Liver (tissue), 3 donors: ENCODE measurements at regions not wholly inside any gene's neighbourhood (a gene's known extent, or its start where the extent isn't known, plus 50 kb on each side); places are given as distances from the start of the nearest gene placed in this dataset.

Experiments
- CTCF ChIP-seq: fragments of 150-350 bp; IDR thresholded peaks from 2 replicates; pipeline ENCODE4 v1.5.1; 2017; ENCODE audit warnings: improper control_type of control experiment, low read depth, low read length; ENCODE audit not compliant: missing input control
- GABPA ChIP-seq, 2 donors: IDR thresholded peaks in 1 of 2; conservative IDR thresholded peaks in 1 of 2; 2 replicates each; pipeline ENCODE4 v1.6.1; 2016; ENCODE audit warnings: antibody characterized with exemption in 2 of 2, mild to moderate bottlenecking in 1 of 2, moderate library complexity in 1 of 2
- JUND ChIP-seq, 2 donors: IDR thresholded peaks; 2 replicates each; pipeline ENCODE4 v1.6.1; 2016; ENCODE audit warnings: antibody characterized with exemption in 2 of 2
- RAD21 ChIP-seq, 2 donors: IDR thresholded peaks; 2 replicates each; pipeline ENCODE4 v1.6.1; 2016; ENCODE audit warnings: antibody characterized with exemption in 2 of 2, mild to moderate bottlenecking in 2 of 2
- RXRA ChIP-seq, 2 donors: IDR thresholded peaks; 2 replicates each; pipeline ENCODE4 v1.6.1; 2017 to 2018; ENCODE audit warnings: antibody characterized with exemption in 2 of 2, mild to moderate bottlenecking in 1 of 2
- donor health status: healthy.
- donor health status: healthy.

- TF ChIP-seq CTCF: no peak
- no peak for TF ChIP-seq RAD21 (IDR thresholded peaks at IDR 0.05)
- no peak for TF ChIP-seq RXRA (IDR thresholded peaks at IDR 0.05)
- no peak for TF ChIP-seq JUND (IDR thresholded peaks at IDR 0.05)
- no peak for TF ChIP-seq GABPA (IDR thresholded peaks at IDR 0.05 in 1 of 2, conservative IDR thresholded peaks at IDR 0.05 in 1 of 2)
Observed at GRCh38 chr14:94971750-94972149, 185.6 kb downstream of the DICER1 start.
